Astrocyte (in vitro differentiated cells and primary cell): ENCODE measurements at regions not wholly inside any gene's neighbourhood (a gene's known extent, or its start where the extent isn't known, plus 50 kb on each side); places are given as distances from the start of the nearest gene placed in this dataset.

ENCODE experiments used
- DNase-seq: peaks from one replicate; pipeline ENCODE4 v3.0.0-alpha.2; 2010; ENCODE audit warnings: low read depth
- FAIRE-seq: peaks from 2 replicates; lab custom pipeline; 2011; peaks lifted over from hg19 to GRCh38; lab: Jason Lieb, UNC
- H2AFZ ChIP-seq: 2 replicates; pipeline ENCODE4 v1.6.0; 2012; ENCODE audit warnings: low read depth, low read length, inconsistent platforms
- H3K27ac ChIP-seq: 2 replicates; pipeline ENCODE4 v1.5.1; 2011; ENCODE audit warnings: low read depth, low read length, inconsistent platforms
- H3K27me3 ChIP-seq: 2 replicates; pipeline ENCODE4 v1.6.0; 2011; ENCODE audit warnings: low read length, inconsistent platforms; ENCODE audit not compliant: insufficient read depth
- H3K36me3 ChIP-seq: 2 replicates; pipeline ENCODE4 v1.5.1; 2011; ENCODE audit warnings: low read length, inconsistent platforms; ENCODE audit not compliant: insufficient read depth
- H3K4me1 ChIP-seq: 2 replicates; pipeline ENCODE4 v1.5.1; 2011; ENCODE audit warnings: low read length, inconsistent platforms; ENCODE audit not compliant: insufficient read depth
- H3K4me2 ChIP-seq: 2 replicates; pipeline ENCODE4 v1.6.0; 2012; ENCODE audit warnings: low read length, inconsistent platforms
- H3K4me3 ChIP-seq: 2 replicates; pipeline ENCODE4 v1.5.1; 2011; ENCODE audit warnings: low read depth, mild to moderate bottlenecking, low read length, inconsistent platforms; ENCODE audit not compliant: insufficient read depth
- H3K79me2 ChIP-seq: 2 replicates; pipeline ENCODE4 v1.6.0; 2012; ENCODE audit warnings: mild to moderate bottlenecking, low read length, inconsistent platforms; ENCODE audit not compliant: insufficient read depth
- H3K9ac ChIP-seq: 2 replicates; pipeline ENCODE4 v1.6.0; 2012; ENCODE audit warnings: mild to moderate bottlenecking, low read length, inconsistent platforms
- H3K9me3 ChIP-seq: 2 replicates; pipeline ENCODE4 v1.5.1; 2012; ENCODE audit warnings: low read depth, mild to moderate bottlenecking, low read length, inconsistent platforms; ENCODE audit not compliant: insufficient read depth
- H4K20me1 ChIP-seq: 2 replicates; pipeline ENCODE4 v1.6.0; 2012; ENCODE audit warnings: low read length, inconsistent platforms; ENCODE audit not compliant: insufficient read depth
- H3K27ac Mint-ChIP-seq: one replicate; pipeline ENCODE4 v1.8.0; 2021; ENCODE audit warnings: mild to moderate bottlenecking, mixed read lengths; ENCODE audit not compliant: unreplicated experiment
- H3K27me3 Mint-ChIP-seq: one replicate; pipeline ENCODE4 v1.8.0; 2021; ENCODE audit warnings: low read depth, mixed read lengths; ENCODE audit not compliant: unreplicated experiment
- H3K36me3 Mint-ChIP-seq: one replicate; pipeline ENCODE4 v1.8.0; 2021; ENCODE audit warnings: low read depth, mixed read lengths; ENCODE audit not compliant: unreplicated experiment
- H3K4me1 Mint-ChIP-seq: one replicate; pipeline ENCODE4 v1.8.0; 2021; ENCODE audit warnings: low read depth, mixed read lengths; ENCODE audit not compliant: unreplicated experiment
- H3K4me3 Mint-ChIP-seq: one replicate; pipeline ENCODE4 v1.8.0; 2021; ENCODE audit warnings: mild to moderate bottlenecking, moderate library complexity, mixed read lengths; ENCODE audit not compliant: unreplicated experiment
- H3K9me3 Mint-ChIP-seq: one replicate; pipeline ENCODE4 v1.8.0; 2021; ENCODE audit warnings: mild to moderate bottlenecking, mixed read lengths; ENCODE audit not compliant: unreplicated experiment
- CTCF ChIP-seq: IDR thresholded peaks from 2 replicates; pipeline ENCODE4 v1.5.1; 2011; ENCODE audit warnings: low read depth, mild to moderate bottlenecking, inconsistent platforms, low read length, moderate library complexity; ENCODE audit not compliant: insufficient read depth
- EZH2 ChIP-seq: IDR thresholded peaks from 2 replicates; pipeline ENCODE4 v1.6.1; 2012; ENCODE audit warnings: mild to moderate bottlenecking, low read length, inconsistent platforms; ENCODE audit not compliant: insufficient read depth

GRCh38 chr12:67520606-67521005 is 127.9 kb upstream of the DYRK2 start:
- Histone ChIP-seq H3K27ac (no peak overlapping the region), H3K36me3 (no peaks in the 10 kb centered on the region), H3K4me2 (no peak overlapping the region), H4K20me1 (no peaks in the 10 kb centered on the region), H3K4me3 (no peak overlapping the region), H3K27me3 (peaks cover 2% of the 10 kb centered on the region), H3K9ac (no peak overlapping the region), H3K9me3 (no peaks in the 10 kb centered on the region), H3K79me2 (no peaks in the 10 kb centered on the region), H2AFZ (no peak overlapping the region), H3K4me1 (peaks cover 5% of the 10 kb centered on the region)
- peak; percentile 62 for DNase-seq
- no peak overlapping the region for H3K4me3 Mint-ChIP-seq
- TF ChIP-seq EZH2 (no peak), CTCF (no peak)
- H3K36me3 Mint-ChIP-seq = no peaks in the 10 kb centered on the region
- FAIRE-seq = no peak
- no peak overlapping the region for H3K27ac Mint-ChIP-seq
- H3K27me3 Mint-ChIP-seq = peaks cover 18% of the 10 kb centered on the region
- H3K4me1 Mint-ChIP-seq = no peaks in the 10 kb centered on the region
- peaks cover 3% of the 10 kb centered on the region for H3K9me3 Mint-ChIP-seq

GRCh38 chr12:67522222-67522621 is 126.3 kb upstream of the DYRK2 start:
- Histone ChIP-seq H4K20me1 (no peaks in the 10 kb centered on the region), H3K9me3 (no peaks in the 10 kb centered on the region), H3K27ac (no peak overlapping the region), H3K4me3 (no peak overlapping the region), H3K4me2 (no peak overlapping the region), H3K4me1 (peaks cover 3% of the 10 kb centered on the region), H3K27me3 (peaks cover 2% of the 10 kb centered on the region), H3K36me3 (no peaks in the 10 kb centered on the region), H3K79me2 (no peaks in the 10 kb centered on the region), H3K9ac (no peak overlapping the region), H2AFZ (no peak overlapping the region)
- DNase-seq = no peak
- Mint-ChIP-seq H3K9me3 (peaks cover 3% of the 10 kb centered on the region), H3K36me3 (no peaks in the 10 kb centered on the region), H3K27me3 (peaks cover 18% of the 10 kb centered on the region), H3K4me3 (no peak overlapping the region), H3K4me1 (peaks cover 2% of the 10 kb centered on the region), H3K27ac (no peak overlapping the region)
- TF ChIP-seq CTCF (no peak), EZH2 (no peak)
- FAIRE-seq = no peak

- H3K9me3 Mint-ChIP-seq = peaks cover 3% of the 10 kb centered on the region
- H3K27ac Mint-ChIP-seq = no peak overlapping the region
- DNase-seq (no peak), FAIRE-seq (no peak)
- H3K27ac ChIP-seq = no peak overlapping the region
- no peaks in the 10 kb centered on the region for H3K4me1 ChIP-seq
- no peaks in the 10 kb centered on the region for H3K9me3 ChIP-seq
- TF ChIP-seq CTCF (no peak), EZH2 (no peak)
- peaks cover 2% of the 10 kb centered on the region for H3K27me3 ChIP-seq
- H3K4me1 Mint-ChIP-seq = peaks cover 2% of the 10 kb centered on the region
- no peaks in the 10 kb centered on the region for H3K79me2 ChIP-seq
- H2AFZ ChIP-seq = no peak overlapping the region
- no peak overlapping the region for H3K4me2 ChIP-seq
- no peaks in the 10 kb centered on the region for H3K36me3 ChIP-seq
- peaks cover 18% of the 10 kb centered on the region for H3K27me3 Mint-ChIP-seq
- no peaks in the 10 kb centered on the region for H4K20me1 ChIP-seq
- H3K9ac ChIP-seq = no peak overlapping the region
- H3K36me3 Mint-ChIP-seq = no peaks in the 10 kb centered on the region
- no peak overlapping the region for H3K4me3 Mint-ChIP-seq
- no peak overlapping the region for H3K4me3 ChIP-seq
These were observed 125.0 kb upstream of the DYRK2 start for GRCh38 chr12:67523538-67523937.
